B cell (primary cell): ENCODE measurements at regions not wholly inside any gene's neighbourhood (a gene's known extent, or its start where the extent isn't known, plus 50 kb on each side); places are given as distances from the start of the nearest gene placed in this dataset.

ENCODE experiments used
- ATAC-seq: fragments of 200-7000 bp; cut with Tn5 transposase; one replicate; pipeline ENCODE4 v1.10.0; 2021; ENCODE audit warnings: low read depth, mild to moderate bottlenecking, moderate number of reproducible peaks, moderate library complexity
- CTCF ChIA-PET: fragments of 350-600 bp; sonication (Branson Sonifier 250); formaldehyde crosslinking; loops from one replicate; lab custom pipeline; 2021; ENCODE audit warnings: antibody characterized with exemption, inconsistent platforms; lab: Charles Lee
- POLR2A ChIA-PET: fragments of 350-600 bp; sonication (Branson Sonifier 250); formaldehyde crosslinking; loops from one replicate; lab custom pipeline; 2021; ENCODE audit warnings: antibody characterized with exemption; lab: Charles Lee
- DNase-seq: peaks from one replicate; pipeline ENCODE4 v3.0.0; 2013
- H2AFZ ChIP-seq: 2 replicates; pipeline ENCODE4 v1.6.1; 2012; ENCODE audit warnings: mild to moderate bottlenecking, low read depth, low read length; ENCODE audit not compliant: insufficient read depth, poor library complexity, severe bottlenecking
- H3K27ac ChIP-seq, 2 donors: 1 replicate in 1 of 2; 2 replicates in 1 of 2; pipeline ENCODE4 v1.5.1; 2012 to 2013; ENCODE audit warnings: low read length in 2 of 2, mild to moderate bottlenecking in 2 of 2, moderate library complexity in 1 of 2
- H3K27me3 ChIP-seq, 4 experiments: fragments of 200-600 bp in 1 of 4; sonication (generic) in 1 of 4; replicated peaks in 1 of 4; 1 replicate in 2 of 4; 2 replicates in 2 of 4; pipeline versions ENCODE4 v1.6.1 to v1.7.0; 2013 to 2016; ENCODE audit warnings: low read length in 3 of 4, mild to moderate bottlenecking in 2 of 4, mixed read lengths in 1 of 4, moderate library complexity in 1 of 4; ENCODE audit not compliant: insufficient read depth in 4 of 4, control insufficient read depth in 3 of 4; ENCODE audit errors: control extremely low read depth in 1 of 4
- H3K36me3 ChIP-seq, 2 experiments: replicated peaks in 1 of 2; 1 replicate in 1 of 2; 2 replicates in 1 of 2; pipeline versions ENCODE4 v1.6.1 to v1.7.1; 2013; ENCODE audit warnings: low read length in 1 of 2; ENCODE audit not compliant: insufficient read depth in 2 of 2, control insufficient read depth in 1 of 2; ENCODE audit errors: control extremely low read depth in 1 of 2, extremely low read depth in 1 of 2
- H3K4me1 ChIP-seq, 2 donors: fragments of 200-600 bp in 1 of 2; sonication (generic) in 1 of 2; 1 replicate in 1 of 2; 2 replicates in 1 of 2; pipeline versions ENCODE4 v1.5.1 to v1.6.1; 2013 to 2017; ENCODE audit warnings: low read length in 2 of 2; ENCODE audit not compliant: control insufficient read depth in 2 of 2, insufficient read depth in 2 of 2
- H3K4me2 ChIP-seq: replicated peaks from 2 replicates; pipeline ENCODE3; 2012; ENCODE audit warnings: mild to moderate bottlenecking, low read depth, low read length; ENCODE audit not compliant: poor library complexity, severe bottlenecking
- H3K4me3 ChIP-seq, 5 experiments: fragments of 200-600 bp in 1 of 5; sonication (generic) in 1 of 5; 1 replicate in 3 of 5; 2 replicates in 2 of 5; pipeline versions ENCODE4 v1.5.1 to v1.7.0; 2011 to 2016; ENCODE audit warnings: low read length in 4 of 5, mild to moderate bottlenecking in 4 of 5, low read depth in 2 of 5, control low read depth in 1 of 5, moderate library complexity in 1 of 5; ENCODE audit not compliant: insufficient read depth in 1 of 5; ENCODE audit errors: control extremely low read depth in 1 of 5, extremely low read depth in 1 of 5
- H3K79me2 ChIP-seq: fragments of 200-600 bp; sonication (generic); one replicate; pipeline ENCODE4 v1.6.0; 2016; ENCODE audit warnings: low read length; ENCODE audit not compliant: control insufficient read depth, insufficient read depth
- H3K9ac ChIP-seq: fragments of 200-600 bp; sonication (generic); 2 replicates; pipeline ENCODE4 v1.6.1; 2017; ENCODE audit warnings: mild to moderate bottlenecking, low read length, moderate library complexity
- H3K9me3 ChIP-seq, 3 donors: one replicate each; pipeline versions ENCODE4 v1.6.1 to v1.7.1; 2013; ENCODE audit warnings: low read length in 2 of 3; ENCODE audit not compliant: control insufficient read depth in 2 of 3, insufficient read depth in 1 of 3; ENCODE audit errors: control extremely low read depth in 1 of 3
- H4K20me1 ChIP-seq: 2 replicates; pipeline ENCODE4 v1.6.0; 2012; ENCODE audit warnings: mild to moderate bottlenecking, low read length; ENCODE audit not compliant: insufficient read depth, control insufficient read depth, poor library complexity, severe bottlenecking
- H3K27ac Mint-ChIP-seq: one replicate; pipeline ENCODE4 v1.8.0; 2021; ENCODE audit warnings: mixed read lengths
- H3K27me3 Mint-ChIP-seq: one replicate; pipeline ENCODE4 v1.8.0; 2021; ENCODE audit warnings: mixed read lengths
- H3K4me1 Mint-ChIP-seq: one replicate; pipeline ENCODE4 v1.8.0; 2021; ENCODE audit warnings: mixed read lengths
- H3K4me3 Mint-ChIP-seq: one replicate; pipeline ENCODE4 v1.8.0; 2021; ENCODE audit warnings: mixed read lengths
- H3K9me3 Mint-ChIP-seq: one replicate; pipeline ENCODE4 v1.8.0; 2022; ENCODE audit warnings: mixed read lengths; ENCODE audit not compliant: insufficient read depth
- EZH2 ChIP-seq: IDR thresholded peaks from 2 replicates; pipeline ENCODE4 v1.6.1; 2012; ENCODE audit warnings: borderline replicate concordance, low read depth, mild to moderate bottlenecking, moderate library complexity, low read length; ENCODE audit not compliant: insufficient read depth, poor library complexity, severe bottlenecking
- WGBS: methylation state at CpG from one replicate; pipeline ENCODE4 v1.1.5; 2013; ENCODE audit warnings: missing lambda C conversion rate; ENCODE audit not compliant: insufficient coverage; 5-methylcytosine and 5-hydroxymethylcytosine counted together
- intact Hi-C: fragments of 100-400 bp; cut with micrococcal nuclease; formaldehyde crosslinking; loops from one replicate; pipeline ENCODE4 v1.10.0; 2022
- TF ChIP-seq, protein P1 (sequence below): fragments of 200-600 bp; IDR thresholded peaks from one replicate; pipeline ENCODE4 v1.8.0; 2022; ENCODE audit warnings: antibody characterized with exemption, mild to moderate bottlenecking

- H3K79me2 ChIP-seq = no peaks in the 10 kb centered on the region
- POLR2A ChIA-PET = no interaction called here
- no peaks in the 10 kb centered on the region for H3K4me1 ChIP-seq
- no peak overlapping the region for H3K27ac Mint-ChIP-seq
- no peak for TF ChIP-seq EZH2
- TF ChIP-seq, protein P1, sequence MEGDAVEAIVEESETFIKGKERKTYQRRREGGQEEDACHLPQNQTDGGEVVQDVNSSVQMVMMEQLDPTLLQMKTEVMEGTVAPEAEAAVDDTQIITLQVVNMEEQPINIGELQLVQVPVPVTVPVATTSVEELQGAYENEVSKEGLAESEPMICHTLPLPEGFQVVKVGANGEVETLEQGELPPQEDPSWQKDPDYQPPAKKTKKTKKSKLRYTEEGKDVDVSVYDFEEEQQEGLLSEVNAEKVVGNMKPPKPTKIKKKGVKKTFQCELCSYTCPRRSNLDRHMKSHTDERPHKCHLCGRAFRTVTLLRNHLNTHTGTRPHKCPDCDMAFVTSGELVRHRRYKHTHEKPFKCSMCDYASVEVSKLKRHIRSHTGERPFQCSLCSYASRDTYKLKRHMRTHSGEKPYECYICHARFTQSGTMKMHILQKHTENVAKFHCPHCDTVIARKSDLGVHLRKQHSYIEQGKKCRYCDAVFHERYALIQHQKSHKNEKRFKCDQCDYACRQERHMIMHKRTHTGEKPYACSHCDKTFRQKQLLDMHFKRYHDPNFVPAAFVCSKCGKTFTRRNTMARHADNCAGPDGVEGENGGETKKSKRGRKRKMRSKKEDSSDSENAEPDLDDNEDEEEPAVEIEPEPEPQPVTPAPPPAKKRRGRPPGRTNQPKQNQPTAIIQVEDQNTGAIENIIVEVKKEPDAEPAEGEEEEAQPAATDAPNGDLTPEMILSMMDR = no peak
- H3K4me3 Mint-ChIP-seq = no peak overlapping the region
- H3K9ac ChIP-seq = no peak overlapping the region
- no peak overlapping the region for H2AFZ ChIP-seq
- no peaks in the 10 kb centered on the region for H3K4me1 Mint-ChIP-seq
- ATAC-seq (no peak), DNase-seq (no peak)
- no peaks in the 10 kb centered on the region for H4K20me1 ChIP-seq
- H3K27me3 ChIP-seq = no peaks in the 10 kb centered on the region
- H3K9me3 ChIP-seq = peaks cover 0 to 8% (median 0%) of the 10 kb centered on the region in 3 donors
- peaks cover 7% of the 10 kb centered on the region for H3K9me3 Mint-ChIP-seq
- H3K27ac ChIP-seq = no peak overlapping the region
- no peak overlapping the region for H3K4me3 ChIP-seq
- no peak overlapping the region for H3K4me2 ChIP-seq
- intact Hi-C loops = no loop called here
- H3K27me3 Mint-ChIP-seq = peaks cover 4% of the 10 kb centered on the region
- CTCF ChIA-PET = no interaction called here
- H3K36me3 ChIP-seq = no peaks in the 10 kb centered on the region
- 48% methylated on average over 2 of the region's 2 CpGs for WGBS
Measured at GRCh38 chr16:50985733-50986132, 165.3 kb downstream of the SALL1 start.

DNA sequence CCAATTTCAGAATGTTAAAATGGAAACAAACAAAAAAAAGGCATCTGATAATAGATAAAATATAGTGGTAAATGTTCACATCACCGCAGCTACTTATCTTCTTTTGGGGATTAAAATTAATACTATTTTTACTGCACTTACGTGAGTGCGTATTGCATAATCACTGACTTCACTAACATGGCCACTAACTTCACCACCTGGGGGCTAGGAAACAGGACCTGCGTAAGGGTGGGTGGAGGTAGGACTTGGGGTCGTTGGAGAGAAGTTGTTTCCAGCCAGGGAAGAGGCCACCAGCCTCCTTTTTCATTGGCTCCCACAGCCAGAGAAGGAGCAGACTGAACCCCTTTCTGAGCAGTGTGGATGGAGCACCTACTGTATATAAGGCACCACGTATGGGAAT, 166.4 kb downstream of the SALL1 start:
- 50% methylated on average over 2 of the region's 6 CpGs for WGBS
- Mint-ChIP-seq H3K4me3 (no peak overlapping the region), H3K9me3 (peaks cover 7% of the 10 kb centered on the region), H3K27ac (no peak overlapping the region), H3K4me1 (no peaks in the 10 kb centered on the region), H3K27me3 (peaks cover 4% of the 10 kb centered on the region)
- Histone ChIP-seq H3K4me3 (no peak overlapping the region), H3K27ac (no peak overlapping the region), H3K4me1 (no peaks in the 10 kb centered on the region), H3K27me3 (no peaks in the 10 kb centered on the region), H2AFZ (no peak overlapping the region), H3K9ac (no peak overlapping the region), H3K9me3 (peaks cover 0 to 6% (median 0%) of the 10 kb centered on the region in 3 donors), H4K20me1 (no peaks in the 10 kb centered on the region), H3K36me3 (no peaks in the 10 kb centered on the region), H3K79me2 (no peaks in the 10 kb centered on the region), H3K4me2 (no peak overlapping the region)
- no peak for DNase-seq
- TF ChIP-seq EZH2 = no peak
- TF ChIP-seq, protein P1 = no peak
- ATAC-seq = no peak
- ChIA-PET POLR2A (no interaction called here), CTCF (no interaction called here)
- intact Hi-C loops = no loop called here
